SU-DHL-6 (cell line): ENCODE measurements at regions not wholly inside any gene's neighbourhood (a gene's known extent, or its start where the extent isn't known, plus 50 kb on each side); places are given as distances from the start of the nearest gene placed in this dataset.

Experiments
- H2AFZ ChIP-seq: fragments of 200-600 bp; sonication (generic); 2 replicates; pipeline ENCODE4 v1.6.1; 2014; ENCODE audit warnings: low read depth, mild to moderate bottlenecking, moderate library complexity, mixed read lengths, antibody characterized with exemption, low read length; ENCODE audit not compliant: severe bottlenecking
- H3F3A ChIP-seq: fragments of 200-600 bp; shearing (Covaris generic); 2 replicates; pipeline ENCODE4 v1.6.0; 2016; ENCODE audit warnings: antibody characterized with exemption, mild to moderate bottlenecking; ENCODE audit not compliant: insufficient read depth
- H3K27ac ChIP-seq: fragments of 200-600 bp; sonication (generic); 2 replicates; pipeline ENCODE4 v1.5.1; 2016; ENCODE audit warnings: low read depth, mild to moderate bottlenecking, low read length, moderate library complexity, mixed read lengths
- H3K27me3 ChIP-seq: fragments of 200-600 bp; sonication (generic), shearing (Covaris generic); 2 replicates; pipeline ENCODE4 v1.6.0; 2014; ENCODE audit warnings: mild to moderate bottlenecking, low read length
- H3K36me3 ChIP-seq: fragments of 200-600 bp; sonication (generic); 2 replicates; pipeline ENCODE4 v1.6.1; 2014; ENCODE audit warnings: mild to moderate bottlenecking, low read length, mixed read lengths
- H3K4me2 ChIP-seq: fragments of 300-600, 200-600 bp; shearing (Covaris generic), sonication (generic); 2 replicates; pipeline ENCODE4 v1.6.0; 2014; ENCODE audit warnings: low read length, low read depth, mild to moderate bottlenecking; ENCODE audit not compliant: poor library complexity, severe bottlenecking
- H3K4me3 ChIP-seq: fragments of 200-600 bp; sonication (generic); 2 replicates; pipeline ENCODE4 v1.5.1; 2014; ENCODE audit warnings: antibody characterized with exemption, low read length, mild to moderate bottlenecking, mixed read lengths; ENCODE audit not compliant: insufficient read depth, poor library complexity, severe bottlenecking
- H3K79me2 ChIP-seq: fragments of 200-600 bp; sonication (generic); 2 replicates; pipeline ENCODE4 v1.6.1; 2014; ENCODE audit warnings: mild to moderate bottlenecking, low read length, moderate library complexity; ENCODE audit not compliant: insufficient read depth
- H3K9ac ChIP-seq: fragments of 200-600 bp; sonication (generic); 2 replicates; pipeline ENCODE4 v1.7.0; 2014; ENCODE audit warnings: mild to moderate bottlenecking, low read length
- H3K9me2 ChIP-seq: fragments of 200-600 bp; sonication (generic); replicated peaks from 2 replicates; pipeline ENCODE4 v1.6.1; 2014; ENCODE audit warnings: low read length; ENCODE audit not compliant: insufficient read depth
- H3K9me3 ChIP-seq: fragments of 200-600 bp; sonication (generic); 2 replicates; pipeline ENCODE4 v1.6.1; 2014; ENCODE audit warnings: low read length, mixed read lengths; ENCODE audit not compliant: insufficient read depth
- H4K20me1 ChIP-seq: fragments of 200-600 bp; sonication (generic); 2 replicates; pipeline ENCODE4 v1.6.1; 2014; ENCODE audit warnings: low read depth, mild to moderate bottlenecking, antibody characterized with exemption, low read length, moderate library complexity, mixed read lengths
- CTCF ChIP-seq: fragments of 200-600 bp; sonication (generic); IDR thresholded peaks from one replicate; pipeline ENCODE4 v1.5.1; 2017; ENCODE audit warnings: antibody characterized with exemption, mild to moderate bottlenecking, low read length, moderate library complexity; ENCODE audit not compliant: insufficient read depth, poor library complexity, severe bottlenecking
- EZH2phosphoT487 ChIP-seq: fragments of 200-600 bp; sonication (generic), shearing (Covaris generic); conservative IDR thresholded peaks from 2 replicates; pipeline ENCODE4 v1.6.1; 2018; ENCODE audit warnings: mild to moderate bottlenecking, antibody characterized with exemption, low read length, moderate library complexity, mixed read lengths

GRCh38 chr7:122219253-122219865 is 75.3 kb upstream of the AASS start:
- no peak overlapping the region for H2AFZ ChIP-seq
- no peaks in the 10 kb centered on the region for H3K9me3 ChIP-seq
- no peaks in the 10 kb centered on the region for H4K20me1 ChIP-seq
- H3K27ac ChIP-seq = no peak overlapping the region
- H3K36me3 ChIP-seq = no peaks in the 10 kb centered on the region
- H3K4me3 ChIP-seq = no peak overlapping the region
- no peaks in the 10 kb centered on the region for H3K9me2 ChIP-seq
- TF ChIP-seq EZH2phosphoT487 (no peak), CTCF (peak; percentile 63)
- no peak overlapping the region for H3K9ac ChIP-seq
- H3K79me2 ChIP-seq = no peaks in the 10 kb centered on the region
- no peaks in the 10 kb centered on the region for H3F3A ChIP-seq
- H3K27me3 ChIP-seq = no peaks in the 10 kb centered on the region
- H3K4me2 ChIP-seq = no peak overlapping the region

DNA sequence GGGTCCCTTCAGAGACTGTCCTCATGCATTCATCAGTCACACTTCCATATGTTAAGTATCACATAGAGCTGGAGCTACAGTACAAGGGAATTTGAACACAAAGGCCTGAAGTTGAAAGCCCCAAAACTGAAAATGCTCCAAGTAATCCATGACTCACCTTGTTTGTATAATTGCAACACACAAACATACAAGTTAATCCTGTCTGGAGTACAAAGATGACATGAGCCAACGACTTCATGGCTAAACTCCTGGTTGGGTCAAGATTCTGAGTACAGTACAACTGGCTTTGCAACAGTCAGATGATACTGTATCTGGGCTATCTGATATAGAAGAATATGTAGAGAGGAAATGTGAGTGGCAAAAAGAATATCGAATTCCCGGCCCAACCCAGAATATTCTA is 73.1 kb upstream of the AASS start:
- no peak overlapping the region for H3K9ac ChIP-seq
- H3K27ac ChIP-seq = no peak overlapping the region
- no peaks in the 10 kb centered on the region for H3K79me2 ChIP-seq
- no peak overlapping the region for H3K4me2 ChIP-seq
- H3K36me3 ChIP-seq = no peaks in the 10 kb centered on the region
- H3K9me3 ChIP-seq = no peaks in the 10 kb centered on the region
- H3F3A ChIP-seq = no peaks in the 10 kb centered on the region
- H3K9me2 ChIP-seq = no peaks in the 10 kb centered on the region
- H3K27me3 ChIP-seq = no peaks in the 10 kb centered on the region
- TF ChIP-seq EZH2phosphoT487 = no peak
- TF ChIP-seq CTCF = no peak
- no peak overlapping the region for H3K4me3 ChIP-seq
- no peaks in the 10 kb centered on the region for H4K20me1 ChIP-seq
- no peak overlapping the region for H2AFZ ChIP-seq

DNA sequence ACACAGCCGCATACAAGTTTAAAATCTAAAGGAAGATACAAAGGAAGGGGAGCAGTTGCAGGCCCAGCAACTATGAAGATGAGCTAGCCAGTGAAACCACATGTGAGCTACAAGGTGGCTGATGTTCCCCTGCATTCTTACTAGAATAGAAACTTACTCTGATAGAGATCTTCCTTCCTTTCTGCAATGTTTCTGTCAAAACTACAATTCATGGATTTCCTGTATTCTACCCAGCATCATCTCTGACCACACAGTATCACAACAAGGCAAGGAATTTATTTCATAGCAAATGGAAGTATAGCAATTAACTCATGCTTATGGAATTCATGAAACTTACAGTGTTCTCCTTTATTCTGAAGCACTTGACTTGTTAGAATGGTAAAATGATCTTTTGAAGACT is 68.7 kb upstream of the AASS start:
- no peak overlapping the region for H3K4me2 ChIP-seq
- no peak overlapping the region for H3K9ac ChIP-seq
- no peaks in the 10 kb centered on the region for H3K9me2 ChIP-seq
- H3K27ac ChIP-seq = no peak overlapping the region
- H3K9me3 ChIP-seq = no peaks in the 10 kb centered on the region
- H3K36me3 ChIP-seq = no peaks in the 10 kb centered on the region
- H3K27me3 ChIP-seq = no peaks in the 10 kb centered on the region
- H3F3A ChIP-seq = no peaks in the 10 kb centered on the region
- no peaks in the 10 kb centered on the region for H3K79me2 ChIP-seq
- H2AFZ ChIP-seq = no peak overlapping the region
- no peak for TF ChIP-seq EZH2phosphoT487
- TF ChIP-seq CTCF = no peak
- H3K4me3 ChIP-seq = no peak overlapping the region
- no peaks in the 10 kb centered on the region for H4K20me1 ChIP-seq
